Cardiac septum (tissue), 1 donor: ENCODE measurements at regions not wholly inside any gene's neighbourhood (a gene's known extent, or its start where the extent isn't known, plus 50 kb on each side); places are given as distances from the start of the nearest gene placed in this dataset.
"Not testable (repeated sequence)": the region's sequence is repeated elsewhere in the genome, so short reads cannot be mapped to it uniquely, and the experiment has no call there.

ENCODE experiments used
- DNase-seq: peaks from one replicate; pipeline ENCODE4 v3.0.0-alpha.2; 2020; ENCODE audit warnings: low spot score
- intact Hi-C: fragments of 100-400 bp; cut with DNase I; formaldehyde crosslinking; loops from one replicate; pipeline ENCODE4 v1.14.0; 2022
- donor health status: DM: no; HTN: no; CAD: no.

DNA sequence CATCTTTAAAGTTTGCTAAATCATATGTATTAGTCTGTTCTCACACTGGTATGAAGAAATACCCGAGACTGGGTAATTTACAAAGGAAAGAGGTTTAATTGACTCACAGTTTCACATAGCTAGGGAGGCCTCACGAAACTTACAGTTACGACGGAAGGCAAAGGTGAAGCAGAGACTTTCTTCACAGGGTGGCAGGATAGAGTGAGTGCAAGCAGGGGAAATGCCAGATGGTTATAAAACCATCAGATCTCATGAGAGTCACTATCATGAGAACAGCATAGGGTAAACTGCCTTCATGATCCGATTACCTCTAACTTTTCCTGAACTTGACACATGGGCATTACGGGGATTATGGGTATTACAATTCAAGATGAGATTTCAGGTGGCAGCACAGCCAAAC lies 1075.2 kb upstream of the NRXN1 start:
- intact Hi-C loops = no loop called here
- no peak for DNase-seq

- intact Hi-C loops = no loop called here
- no peak for DNase-seq
These were observed 1065.1 kb upstream of the NRXN1 start for GRCh38 chr2:52097071-52097470.

DNA sequence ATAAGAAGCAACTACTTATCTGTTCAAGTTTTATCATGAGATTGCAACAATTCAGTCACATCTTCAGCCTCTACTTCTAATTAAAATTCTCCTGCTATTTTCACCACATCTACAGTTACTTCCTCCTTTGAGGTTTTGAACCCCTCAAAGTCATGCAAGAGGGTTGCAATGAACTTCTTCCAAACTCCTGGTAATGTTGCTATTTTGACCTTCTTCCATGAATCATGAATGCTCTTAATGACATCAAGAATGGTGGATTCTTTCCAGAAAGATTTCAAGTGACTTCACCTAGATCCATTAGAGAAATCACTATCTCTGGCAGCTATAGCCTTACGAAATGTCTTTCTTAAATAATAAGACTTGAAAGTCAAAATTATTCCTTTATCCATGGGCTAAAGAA lies 1052.8 kb upstream of the NRXN1 start:
- intact Hi-C loops = no loop called here

DNA sequence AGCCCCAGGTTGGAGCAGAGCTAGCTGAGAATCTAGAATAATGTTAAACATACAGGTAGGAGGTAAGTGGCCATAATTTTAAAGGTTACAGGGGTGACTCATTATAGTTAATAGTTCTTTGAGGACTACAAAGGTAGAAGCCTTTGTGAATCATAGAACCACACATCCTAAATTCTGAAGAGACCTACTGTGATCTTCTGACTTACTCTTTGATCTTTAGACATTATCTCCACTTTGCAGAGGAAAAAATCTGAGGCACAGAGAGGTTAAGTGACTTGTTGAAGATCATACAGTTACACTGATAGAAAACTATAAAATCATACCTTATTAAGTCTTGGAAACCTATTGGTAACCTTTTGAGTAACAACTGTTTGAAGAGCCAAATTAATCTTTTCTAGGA lies 1051.3 kb upstream of the NRXN1 start:
- intact Hi-C loops = no loop called here
- no peak for DNase-seq

More for the DNA sequence above, 1052.8 kb upstream of the NRXN1 start:
- DNase-seq = no peak

- no peak for DNase-seq
- intact Hi-C loops = no loop called here
These were observed 1050.7 kb upstream of the NRXN1 start for GRCh38 chr2:52082646-52083045.

DNA sequence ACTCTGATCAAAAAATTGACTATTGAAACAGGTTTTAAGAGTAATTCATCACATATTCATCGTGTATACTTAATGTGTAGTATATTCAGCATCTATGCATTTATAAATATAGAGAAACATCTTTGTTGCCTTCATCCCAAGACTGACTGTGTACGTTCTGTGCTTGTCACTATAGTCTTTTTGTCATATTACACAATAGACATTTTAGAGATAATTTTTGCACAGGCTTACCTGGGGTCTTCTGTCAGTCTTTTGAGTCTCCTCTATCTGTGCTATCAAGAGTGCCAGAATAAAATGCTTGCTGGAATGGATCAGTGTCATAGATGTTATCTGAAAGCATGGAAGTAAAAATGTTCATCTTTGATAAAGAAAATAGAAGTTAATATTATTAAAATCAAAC lies 1047.7 kb upstream of the NRXN1 start:
- intact Hi-C loops = no loop called here
- no peak for DNase-seq

DNA sequence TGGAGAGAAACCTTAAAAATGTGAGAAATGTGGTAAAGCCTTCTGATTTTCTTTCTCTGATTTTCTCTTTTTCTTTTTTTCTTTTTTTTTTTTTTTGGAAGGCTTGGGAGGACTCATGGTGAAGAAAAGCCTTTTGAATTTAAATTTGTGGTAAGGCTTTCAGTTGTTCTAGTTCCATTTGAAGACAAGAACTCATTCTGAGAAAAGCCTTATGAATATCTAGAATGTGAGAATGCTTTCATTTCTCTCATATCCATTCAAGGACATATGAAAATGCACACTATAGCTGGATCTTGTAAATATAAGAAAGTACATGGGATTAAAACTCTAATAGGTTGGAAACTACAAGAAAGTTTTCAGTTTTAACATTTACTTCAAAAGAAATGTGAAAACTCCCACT lies 1045.2 kb upstream of the NRXN1 start:
- DNase-seq = no peak
- intact Hi-C loops = no loop called here

GRCh38 chr2:52074130-52074719 lies 1042.3 kb upstream of the NRXN1 start:
- no peak for DNase-seq
- intact Hi-C loops = no loop called here

DNA sequence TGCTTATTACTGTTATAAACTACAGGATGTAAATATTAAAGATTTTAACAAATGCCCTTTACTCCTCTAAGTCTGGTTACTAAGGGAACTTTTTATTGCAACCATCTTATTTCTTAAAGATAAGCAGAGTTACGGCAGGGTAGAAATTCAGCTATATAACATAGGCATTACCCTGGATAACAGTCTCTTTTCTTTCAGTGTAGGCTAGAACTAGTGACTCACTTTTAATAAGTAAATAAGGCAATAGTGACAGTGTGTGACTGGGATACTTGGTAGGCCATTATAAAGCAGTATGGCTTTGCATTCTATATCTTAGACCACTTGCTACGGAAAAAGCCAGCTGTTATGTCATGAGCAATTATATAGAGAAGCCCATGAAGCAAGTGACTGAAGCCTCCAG lies 1041.0 kb upstream of the NRXN1 start:
- intact Hi-C loops = no loop called here

DNA sequence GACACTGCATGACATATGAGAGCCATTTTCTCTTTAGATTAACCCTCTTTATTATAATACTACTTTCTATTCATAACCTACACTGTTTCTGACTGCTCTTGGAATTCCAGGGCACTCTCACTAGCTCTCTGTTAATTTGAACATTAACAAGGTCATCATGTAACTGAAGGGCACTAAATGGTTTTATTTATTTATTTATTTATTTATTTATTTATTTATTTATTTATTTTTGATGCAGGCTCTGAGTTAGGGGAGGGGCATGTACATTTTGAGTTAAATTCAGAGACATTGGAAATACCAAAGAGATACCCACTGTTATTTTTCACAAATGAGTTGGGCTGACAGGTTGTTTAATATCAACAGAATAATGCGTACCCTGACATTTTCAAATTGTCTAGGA lies 1038.7 kb upstream of the NRXN1 start:
- DNase-seq = no peak
- intact Hi-C loops = no loop called here

More for the DNA sequence above, 1041.0 kb upstream of the NRXN1 start:
- DNase-seq = no peak

DNA sequence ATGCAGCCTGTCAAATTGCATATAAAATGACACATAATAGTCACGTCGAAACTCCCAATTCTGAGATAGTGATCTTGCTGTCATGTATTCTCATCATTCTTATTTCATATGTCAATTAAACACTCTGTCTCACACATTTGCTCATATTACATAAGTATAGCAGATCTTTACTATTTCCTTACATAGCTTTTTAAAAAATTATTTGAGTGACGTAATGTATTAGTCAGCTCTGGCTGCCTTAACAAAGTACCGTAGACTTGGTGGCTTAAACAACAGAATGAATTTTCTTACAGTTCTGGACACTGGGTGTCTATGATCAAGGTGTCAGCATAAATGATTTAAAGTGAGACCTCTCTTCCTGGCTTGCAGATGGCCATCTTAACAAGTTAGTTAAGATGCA lies 1032.3 kb upstream of the NRXN1 start:
- DNase-seq = no peak
- intact Hi-C loops = no loop called here

DNA sequence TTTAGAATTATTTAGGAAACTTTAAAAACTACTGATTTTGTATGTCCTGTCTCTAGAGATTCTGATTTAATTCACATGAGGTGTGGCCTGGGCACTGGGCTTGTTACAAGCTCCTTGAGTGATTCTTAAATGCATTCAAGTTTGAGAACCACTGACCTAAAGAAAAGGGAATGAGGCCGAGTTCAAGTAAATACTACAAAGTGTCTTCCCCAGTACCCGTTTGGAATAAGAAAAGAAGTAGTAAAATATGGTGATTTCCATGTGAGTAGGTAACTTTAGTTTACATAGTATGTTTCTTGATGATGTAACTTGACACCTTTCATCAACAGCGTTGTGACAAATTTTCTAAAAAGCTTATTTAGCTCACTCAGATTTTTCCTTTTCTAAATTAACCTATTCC lies 1022.9 kb upstream of the NRXN1 start:
- DNase-seq = no peak

GRCh38 chr2:52036853-52037252 lies 1004.9 kb upstream of the NRXN1 start:
- no peak for DNase-seq
- intact Hi-C loops = no loop called here

More for the DNA sequence above, 1022.9 kb upstream of the NRXN1 start:
- intact Hi-C loops = no loop called here

DNA sequence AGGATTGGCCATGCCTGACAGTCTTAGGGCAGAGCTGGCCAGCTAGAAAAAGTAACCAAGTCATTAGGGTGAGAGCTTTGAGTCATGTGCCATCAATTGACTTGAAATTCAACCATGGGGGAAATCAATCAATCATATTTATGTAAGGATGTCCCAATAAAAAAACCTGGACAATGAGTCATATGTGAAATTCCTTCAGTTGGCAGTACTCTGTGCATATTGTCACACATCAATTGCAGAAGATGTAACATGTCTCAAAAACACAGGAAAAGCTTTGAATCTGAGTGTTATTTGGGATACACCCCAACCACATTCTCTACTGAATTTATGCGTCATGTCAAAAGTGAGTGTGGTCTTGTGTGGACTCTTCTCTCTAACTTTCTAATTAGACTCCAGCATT lies 1004.1 kb upstream of the NRXN1 start:
- intact Hi-C loops = no loop called here
- no peak for DNase-seq

DNA sequence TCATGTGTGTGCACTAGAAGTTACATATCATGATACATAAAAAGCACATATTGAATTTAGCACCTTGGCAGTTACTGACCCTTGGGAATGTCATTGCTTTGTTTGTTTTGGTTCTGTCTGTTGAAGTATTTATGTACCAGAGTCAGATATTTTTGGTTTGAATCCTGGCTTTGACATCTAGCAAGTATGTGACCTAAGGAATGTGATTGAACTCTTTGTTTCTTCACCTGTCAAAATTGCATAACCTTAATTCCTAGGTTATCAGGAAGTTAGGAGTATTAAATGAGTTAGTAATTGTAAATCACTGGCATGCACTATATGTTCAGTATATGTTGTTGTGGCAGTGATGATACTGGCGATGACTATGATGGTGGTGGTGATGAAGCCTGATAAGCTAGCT lies 1003.5 kb upstream of the NRXN1 start:
- intact Hi-C loops = no loop called here
- DNase-seq = no peak

DNA sequence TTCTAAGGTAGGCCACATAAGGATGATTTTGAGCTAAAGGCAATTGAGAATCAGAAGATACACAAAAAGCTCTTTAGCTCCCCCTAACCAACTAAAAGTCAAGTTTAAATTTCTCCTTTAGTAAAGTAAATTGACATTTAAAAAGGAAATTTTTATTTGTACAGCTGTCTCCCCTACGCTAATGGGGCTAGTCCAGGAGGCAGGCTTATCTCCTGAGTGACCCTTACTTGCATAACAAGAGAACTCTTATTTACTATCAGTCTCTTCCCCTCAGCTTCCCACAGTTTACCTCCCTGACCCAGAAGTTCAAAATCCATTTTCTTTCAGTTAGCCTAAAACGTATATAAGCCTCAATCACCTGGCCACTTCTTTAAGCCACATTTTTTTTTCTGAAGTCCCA lies 1002.8 kb upstream of the NRXN1 start:
- DNase-seq = no peak
- intact Hi-C loops = no loop called here

GRCh38 chr2:52022006-52022405 lies 990.1 kb upstream of the NRXN1 start:
- intact Hi-C loops = no loop called here
- no peak for DNase-seq

DNA sequence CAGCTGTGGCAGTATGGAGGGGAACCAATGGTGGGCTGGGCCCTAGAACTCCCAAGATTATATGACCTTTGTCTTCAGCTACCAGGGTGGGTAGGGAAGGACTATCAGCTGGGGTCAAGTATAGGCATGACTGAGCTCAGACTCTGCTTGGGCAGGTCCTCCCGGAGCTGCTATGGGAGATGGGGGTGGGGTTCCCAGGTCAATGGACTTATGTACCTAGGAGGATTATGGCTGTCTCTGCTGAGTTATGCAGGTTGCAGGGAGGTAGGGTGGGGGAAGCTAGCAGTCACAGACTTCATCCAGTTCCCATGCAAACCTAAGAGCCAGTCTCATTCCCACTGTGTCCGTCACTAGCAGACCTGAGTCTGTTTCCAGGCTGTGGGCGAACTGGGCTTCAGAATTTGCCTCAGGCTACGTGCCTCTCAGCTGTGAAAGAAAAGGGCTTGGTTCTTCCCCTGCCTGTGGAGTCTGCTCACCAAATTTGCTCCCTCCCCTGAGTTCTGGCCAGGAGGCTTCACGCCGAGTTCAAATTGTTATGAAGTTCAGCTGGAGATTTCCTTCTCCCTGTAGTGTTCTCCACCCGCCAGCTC lies 985.8 kb upstream of the NRXN1 start:
- no peak for DNase-seq

GRCh38 chr2:52006821-52007366 lies 975.0 kb upstream of the NRXN1 start:
- DNase-seq, intact Hi-C loops: not testable (repeated sequence)

More for the DNA sequence above, 985.8 kb upstream of the NRXN1 start:
- intact Hi-C loops = no loop called here

GRCh38 chr2:52000151-52000855 lies 968.4 kb upstream of the NRXN1 start:
- intact Hi-C loops = no loop called here
- no peak for DNase-seq

DNA sequence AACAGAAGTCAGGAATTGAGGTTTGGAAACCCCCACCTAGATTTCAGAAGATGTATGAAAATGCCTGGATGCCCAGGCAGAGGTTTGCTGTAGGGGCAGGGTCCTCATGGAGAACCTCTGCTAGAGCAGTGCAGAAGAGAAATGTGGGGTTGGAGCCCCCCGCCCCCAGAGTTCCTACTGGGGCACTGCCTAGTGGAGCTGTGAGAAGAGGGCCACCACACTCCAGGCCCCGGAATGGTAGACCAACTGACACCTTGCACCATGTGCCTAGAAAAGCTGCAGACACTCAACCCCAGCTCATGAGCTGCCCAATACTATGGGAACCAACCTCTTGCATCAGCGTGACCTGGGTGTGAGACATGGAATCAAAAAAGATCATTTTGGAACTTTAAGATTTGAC lies 967.0 kb upstream of the NRXN1 start:
- DNase-seq = no peak
- intact Hi-C loops = no loop called here
